ENCODE measurements at regions not wholly inside any gene's neighbourhood (a gene's known extent, or its start where the extent isn't known, plus 50 kb on each side); places are given as distances from the start of the nearest gene placed in this dataset.

GRCh38 chr2:14324308-14324707 is 308.2 kb upstream of the LRATD1 start:
- TF ChIP-seq EZH2phosphoT487 (IDR thresholded peaks at IDR 0.05; ENCODE audit: borderline replicate concordance, low read length): no peak
- TF ChIP-seq CTCF (IDR thresholded peaks at IDR 0.05; ENCODE audit: low read depth, low read length, poor library complexity, severe bottlenecking): no peak

All from DOHH2 (cell line).